Ishikawa (cell line): ENCODE measurements at regions not wholly inside any gene's neighbourhood (a gene's known extent, or its start where the extent isn't known, plus 50 kb on each side); places are given as distances from the start of the nearest gene placed in this dataset.

Experiments used
- EP300 ChIP-seq: IDR thresholded peaks from 2 replicates; pipeline ENCODE4 v1.6.1; 2012; ENCODE audit warnings: borderline replicate concordance
- RAD21 ChIP-seq: IDR thresholded peaks from 2 replicates; pipeline ENCODE4 v1.6.1; 2012; ENCODE audit warnings: low read depth
- YY1 ChIP-seq: IDR thresholded peaks from 2 replicates; pipeline ENCODE4 v1.6.1; 2012; ENCODE audit warnings: low read depth
- TF ChIP-seq, protein P1 (sequence below): IDR thresholded peaks from 2 replicates; pipeline ENCODE4 v1.6.1; 2012

DNA sequence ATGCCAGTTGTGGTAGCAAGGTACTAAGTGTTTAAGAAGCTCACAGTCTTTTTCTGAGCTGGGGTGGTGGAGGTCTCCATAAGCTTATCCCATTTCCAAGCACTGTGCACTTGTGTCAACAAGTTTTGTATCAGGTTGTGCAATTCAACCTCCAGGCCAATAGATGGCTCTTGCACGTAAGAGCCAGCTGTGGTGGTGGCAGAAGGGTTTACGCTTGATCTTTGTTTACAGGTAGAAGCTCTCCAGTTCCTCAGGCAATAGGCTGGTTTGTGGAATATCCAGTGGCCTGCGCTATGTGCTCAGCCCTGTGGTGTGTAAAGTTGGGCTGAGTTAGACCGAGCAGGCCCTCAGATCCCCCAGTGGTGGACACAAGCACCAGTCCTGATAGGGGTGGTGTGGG lies 89.7 kb upstream of the CNTNAP5 start:
- TF ChIP-seq EP300 (no peak), YY1 (no peak), RAD21 (no peak)
- TF ChIP-seq, protein P1, sequence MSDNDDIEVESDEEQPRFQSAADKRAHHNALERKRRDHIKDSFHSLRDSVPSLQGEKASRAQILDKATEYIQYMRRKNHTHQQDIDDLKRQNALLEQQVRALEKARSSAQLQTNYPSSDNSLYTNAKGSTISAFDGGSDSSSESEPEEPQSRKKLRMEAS: no peak
